ENCODE measurements at regions not wholly inside any gene's neighbourhood (a gene's known extent, or its start where the extent isn't known, plus 50 kb on each side); places are given as distances from the start of the nearest gene placed in this dataset.

DNA sequence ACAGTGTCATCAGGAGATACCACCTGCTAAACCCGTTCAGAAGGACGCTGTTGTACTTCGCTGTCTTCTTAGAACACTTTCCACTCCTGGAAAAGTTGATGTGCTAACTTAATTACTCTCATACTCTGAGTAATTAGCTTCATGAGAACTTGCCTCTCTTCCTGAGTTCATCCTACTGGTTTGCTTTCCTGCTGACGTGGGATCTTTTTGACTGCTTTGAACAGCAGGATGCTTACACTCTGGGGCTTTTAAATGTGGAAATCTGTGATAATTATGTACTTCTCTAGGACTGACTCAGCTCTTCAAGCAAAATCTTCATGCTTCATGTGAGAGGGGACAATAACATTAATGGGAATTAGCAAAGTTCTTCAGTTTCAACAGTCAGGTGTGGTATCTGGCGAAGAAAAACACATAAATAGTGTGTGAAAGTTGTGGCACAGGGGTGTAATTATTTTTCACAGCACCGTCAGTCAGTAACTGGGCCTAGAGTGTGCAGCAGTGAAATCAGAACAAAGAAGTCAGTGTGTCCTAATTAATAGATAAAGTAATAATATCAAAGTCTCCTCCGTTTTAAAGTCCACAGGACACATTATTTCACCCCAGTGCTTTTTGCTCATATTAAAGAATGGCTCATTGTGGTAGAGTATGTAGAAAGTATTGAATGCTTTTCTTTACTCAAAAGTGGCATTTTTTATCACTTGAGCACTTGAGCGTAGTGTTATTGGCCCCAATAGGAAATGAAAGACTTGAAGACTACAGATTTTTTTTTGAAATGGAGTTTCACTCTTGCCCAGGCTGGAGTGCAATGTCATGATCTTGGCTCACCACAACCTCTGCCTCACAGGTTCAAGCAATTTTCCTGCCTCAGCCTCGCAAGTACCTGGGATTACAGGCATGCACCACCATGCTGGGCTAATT is 140.9 kb upstream of the DMRT1 start:
- ChIA-PET POLR2A (interaction anchor here (0.9 to 5.5 kb wide), 2 partner anchors 16 to 23 kb away, joined by 3 to 35 read pairs; no protein-coding TSS in a partner anchor), CTCF (ENCODE audit: low intra/inter-chr PET ratio, low total read pairs) (no interaction called here)
- TF ChIP-seq ZFP41 (CRISPR knock-in tag; IDR thresholded peaks at IDR 0.05; ENCODE audit: borderline replicate concordance) (no peak), HNF4G (IDR thresholded peaks at IDR 0.05; ENCODE audit: borderline replicate concordance, low read depth, low read length) (no peak), HNF4G (CRISPR knock-in tag; IDR thresholded peaks at IDR 0.05; ENCODE audit: borderline replicate concordance, low read depth) (no peak), RARA (CRISPR knock-in tag; IDR thresholded peaks at IDR 0.05) (no peak), ZNF333 (CRISPR knock-in tag; IDR thresholded peaks at IDR 0.05; ENCODE audit: borderline replicate concordance) (no peak), GPBP1L1 (CRISPR knock-in tag; IDR thresholded peaks at IDR 0.05) (no peak), ZC3H4 (CRISPR knock-in tag; IDR thresholded peaks at IDR 0.05; ENCODE audit: borderline replicate concordance) (no peak)
- Histone ChIP-seq H3K4me1 (ENCODE audit: insufficient read depth, low read length) (peaks cover 99% of the 10 kb centered on the region), H3K9ac (ENCODE audit: insufficient read depth, low read depth, low read length) (no peak overlapping the region), H3K79me2 (ENCODE audit: insufficient read depth, low read length) (peaks cover 97% of the 10 kb centered on the region), H3K4me3 (replicated peaks in 1 of 3; ENCODE audit: insufficient read depth in 1 of 3, low read depth in 2 of 3, low read length in 3 of 3) (no peak overlapping the region), H3K27ac (ENCODE audit: extremely low read length, insufficient read depth, low read length) (no peak overlapping the region), H2AFZ (ENCODE audit: low read length) (no peak overlapping the region), H3K9me3 (ENCODE audit: low read length) (no peaks in the 10 kb centered on the region), H3K27me3 (ENCODE audit: control insufficient read depth in 1 of 2, insufficient read depth in 2 of 2, low read length in 2 of 2) (no peaks in the 10 kb centered on the region), H4K20me1 (ENCODE audit: insufficient read depth, low read length) (peaks cover 24% of the 10 kb centered on the region; the same call in 1 of the 2 replicates), H3K4me2 (ENCODE audit: low read depth, low read length) (no peak overlapping the region), H3K36me3 (replicated peaks in 1 of 2; ENCODE audit: control insufficient read depth in 1 of 2, insufficient read depth in 2 of 2, low read length in 2 of 2) (peaks cover 3 to 34% of the 10 kb centered on the region in 2 experiments; a peak in 4 of 5 replicates)
- FAIRE-seq (no peak), ATAC-seq (no peak), DNase-seq (ENCODE audit: low spot score) (no peak)
- intact Hi-C loops (cut with micrococcal nuclease; ENCODE audit: unreplicated experiment) (no loop called here), in situ Hi-C loops (cut with HindIII; ENCODE audit: extremely low pct_ligation_motif_present, low pct_unique_long_range_greater_than_20kb) (loop anchor here (10.0 kb wide), 1 partner anchor 86 kb away; no protein-coding TSS in a partner anchor)
- WGBS (ENCODE audit: low lambda C conversion rate) = 91% methylated on average over 9 of the region's 9 CpGs
- BruUV-seq (replicated peaks) = no TSS peak

Measured in HepG2 (cell line).